ENCODE measurements at regions not wholly inside any gene's neighbourhood (a gene's known extent, or its start where the extent isn't known, plus 50 kb on each side); places are given as distances from the start of the nearest gene placed in this dataset.

- Histone ChIP-seq H3K27me3 (no peaks in the 10 kb centered on the region), H3K9me3 (no peaks in the 10 kb centered on the region), H3K4me3 (no peak overlapping the region), H3K36me3 (no peaks in the 10 kb centered on the region), H3K27ac (no peak overlapping the region), H3K4me1 (no peaks in the 10 kb centered on the region)
- WGBS, 2 donors, result 6 to 14% methylated on average over 1 of the region's 1 CpG
- FAIRE-seq (no peak), DNase-seq (no peak), ATAC-seq (no peak)
- intact Hi-C loops (cut with DNase I), result no loop called here
- TF ChIP-seq CTCF (IDR thresholded peaks at IDR 0.05), result no peak
Measured at GRCh38 chr2:83579507-83579906, 879.6 kb downstream of the SUCLG1 start.

- intact Hi-C loops (cut with DNase I), result no loop called here
- ATAC-seq (no peak), DNase-seq (no peak), FAIRE-seq (no peak)
- no peak overlapping the region for H3K4me3 ChIP-seq
- no peak for TF ChIP-seq CTCF (IDR thresholded peaks at IDR 0.05)
- H3K9me3 ChIP-seq, result no peaks in the 10 kb centered on the region
- no peaks in the 10 kb centered on the region for H3K36me3 ChIP-seq
- H3K27ac ChIP-seq, result no peak overlapping the region
- H3K27me3 ChIP-seq, result no peaks in the 10 kb centered on the region
- WGBS, 2 donors, result 64 to 77% methylated on average over 2 of the region's 2 CpGs
- no peaks in the 10 kb centered on the region for H3K4me1 ChIP-seq
Measured at GRCh38 chr2:83578405-83578804, 880.7 kb downstream of the SUCLG1 start.

- intact Hi-C loops (cut with DNase I), result no loop called here
- H3K36me3 ChIP-seq, result no peaks in the 10 kb centered on the region
- H3K4me3 ChIP-seq, result no peak overlapping the region
- no peaks in the 10 kb centered on the region for H3K9me3 ChIP-seq
- no peak for ATAC-seq
- H3K27me3 ChIP-seq, result no peaks in the 10 kb centered on the region
- H3K27ac ChIP-seq, result no peak overlapping the region
- DNase-seq, result no peak
- FAIRE-seq, result no peak
- no peak for TF ChIP-seq CTCF (IDR thresholded peaks at IDR 0.05)
- WGBS, 2 donors, result 94 to 100% methylated on average over 1 of the region's 1 CpG
- no peaks in the 10 kb centered on the region for H3K4me1 ChIP-seq
Measured at GRCh38 chr2:83574614-83575013, 884.5 kb downstream of the SUCLG1 start.

GRCh38 chr2:83573060-83573459 lies 886.0 kb downstream of the SUCLG1 start:
- Histone ChIP-seq H3K36me3 (no peaks in the 10 kb centered on the region), H3K27ac (no peak overlapping the region), H3K9me3 (no peaks in the 10 kb centered on the region), H3K4me3 (no peak overlapping the region), H3K27me3 (no peaks in the 10 kb centered on the region), H3K4me1 (no peaks in the 10 kb centered on the region)
- FAIRE-seq, result no peak
- no peak for TF ChIP-seq CTCF (IDR thresholded peaks at IDR 0.05)
- intact Hi-C loops (cut with DNase I), result no loop called here
- 87 to 91% methylated on average over 5 of the region's 5 CpGs for WGBS, 2 donors
- no peak for ATAC-seq
- no peak for DNase-seq

GRCh38 chr2:83572400-83572799 lies 886.7 kb downstream of the SUCLG1 start:
- Histone ChIP-seq H3K4me1 (no peaks in the 10 kb centered on the region), H3K36me3 (no peaks in the 10 kb centered on the region), H3K27ac (no peak overlapping the region), H3K27me3 (no peaks in the 10 kb centered on the region), H3K9me3 (no peaks in the 10 kb centered on the region), H3K4me3 (no peak overlapping the region)
- intact Hi-C loops (cut with DNase I), result no loop called here
- FAIRE-seq (no peak), DNase-seq (no peak), ATAC-seq (no peak)
- 81 to 94% methylated on average over 3 of the region's 3 CpGs for WGBS, 2 donors
- TF ChIP-seq CTCF (IDR thresholded peaks at IDR 0.05), result no peak

Data from pancreas (tissue), 10 donors.